Astrocyte of the spinal cord (primary cell): ENCODE measurements at regions not wholly inside any gene's neighbourhood (a gene's known extent, or its start where the extent isn't known, plus 50 kb on each side); places are given as distances from the start of the nearest gene placed in this dataset.

Source experiments
- DNase-seq: peaks from one replicate; pipeline ENCODE4 v3.0.0; 2011; ENCODE audit warnings: low read depth, low spot score
- H3K4me3 ChIP-seq: 2 replicates; pipeline ENCODE4 v1.5.1; 2011; ENCODE audit warnings: low read depth, mild to moderate bottlenecking, low read length, moderate library complexity
- CTCF ChIP-seq: IDR thresholded peaks from 2 replicates; pipeline ENCODE4 v1.5.1; 2012; ENCODE audit warnings: low read depth, mild to moderate bottlenecking, low read length, inconsistent platforms
- in situ Hi-C: cut with HindIII; loops from 2 replicates; pipeline ENCODE4 v1.10.0; 2017; ENCODE audit warnings: low sequenced_read_pairs

GRCh38 chr10:10663622-10664021, 354.1 kb upstream of the CELF2 start:
- no peak overlapping the region for H3K4me3 ChIP-seq
- no peak for DNase-seq
- in situ Hi-C loops = no loop called here
- no peak for TF ChIP-seq CTCF

DNA sequence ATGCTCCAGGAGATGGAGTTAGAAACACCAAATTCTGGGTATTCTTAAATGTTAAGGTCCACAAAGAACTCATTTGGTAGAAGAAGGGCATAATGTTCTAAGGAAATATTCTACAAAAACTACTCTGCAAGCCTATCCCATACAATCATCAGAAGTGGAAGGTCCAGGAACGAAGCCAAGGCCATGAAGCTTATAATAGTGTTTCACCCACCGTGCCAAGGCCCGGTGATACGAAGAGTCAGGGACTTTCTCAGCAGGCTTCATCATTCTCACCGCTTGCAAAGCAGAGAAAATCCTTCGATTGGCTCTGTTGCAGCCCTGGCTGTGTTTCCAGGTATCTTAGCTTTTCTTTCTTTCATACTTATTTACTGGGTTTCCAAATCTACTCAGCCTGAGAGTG, 351.9 kb upstream of the CELF2 start:
- DNase-seq = no peak
- in situ Hi-C loops = no loop called here
- H3K4me3 ChIP-seq = no peak overlapping the region
- TF ChIP-seq CTCF = no peak

DNA sequence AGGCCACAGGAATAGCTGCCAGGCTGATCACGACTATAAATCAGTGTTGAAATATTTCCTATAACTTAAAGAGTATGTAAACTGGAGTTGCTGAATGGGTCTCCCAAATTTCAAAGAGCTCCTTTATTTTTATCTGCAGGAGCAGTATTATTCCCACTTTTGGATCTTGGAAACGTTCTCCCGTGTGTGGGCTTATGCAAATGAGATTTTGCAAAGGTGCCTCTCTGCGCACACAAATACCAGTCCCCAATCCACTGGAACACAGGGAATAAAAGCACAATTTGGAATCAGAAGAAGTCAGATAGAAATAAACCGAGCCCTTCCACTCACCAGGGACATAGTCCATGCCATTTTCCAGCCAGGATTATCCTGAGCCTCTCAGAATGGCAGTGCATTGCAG, 350.2 kb upstream of the CELF2 start:
- no peak for TF ChIP-seq CTCF
- no peak for DNase-seq
- in situ Hi-C loops = no loop called here
- H3K4me3 ChIP-seq = no peak overlapping the region

- no peak for DNase-seq
- in situ Hi-C loops = no loop called here
- H3K4me3 ChIP-seq = no peak overlapping the region
- no peak for TF ChIP-seq CTCF
Measured at GRCh38 chr10:10676972-10677371, 340.7 kb upstream of the CELF2 start.

DNA sequence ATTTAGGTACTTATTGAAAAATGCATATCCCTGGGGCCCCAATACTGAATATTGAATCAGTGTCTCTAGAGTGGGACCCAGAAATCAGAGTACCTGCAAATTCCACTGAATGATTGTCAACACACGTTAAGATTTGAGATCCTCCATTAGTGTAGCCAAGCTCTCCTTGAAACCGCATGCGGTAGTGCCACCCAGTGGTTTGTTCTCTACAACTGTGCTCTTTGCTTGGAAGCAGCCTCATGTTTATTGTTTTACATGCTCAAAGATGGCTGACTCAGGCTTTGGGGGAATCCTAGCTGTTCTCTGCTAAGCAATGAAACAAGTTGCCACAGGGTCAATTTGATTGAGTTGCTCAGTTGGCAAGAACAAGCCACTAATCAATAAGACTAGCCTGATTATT, 340.2 kb upstream of the CELF2 start:
- TF ChIP-seq CTCF = peak; percentile 53
- in situ Hi-C loops = no loop called here
- H3K4me3 ChIP-seq = no peak overlapping the region
- peak; percentile 74 for DNase-seq

DNA sequence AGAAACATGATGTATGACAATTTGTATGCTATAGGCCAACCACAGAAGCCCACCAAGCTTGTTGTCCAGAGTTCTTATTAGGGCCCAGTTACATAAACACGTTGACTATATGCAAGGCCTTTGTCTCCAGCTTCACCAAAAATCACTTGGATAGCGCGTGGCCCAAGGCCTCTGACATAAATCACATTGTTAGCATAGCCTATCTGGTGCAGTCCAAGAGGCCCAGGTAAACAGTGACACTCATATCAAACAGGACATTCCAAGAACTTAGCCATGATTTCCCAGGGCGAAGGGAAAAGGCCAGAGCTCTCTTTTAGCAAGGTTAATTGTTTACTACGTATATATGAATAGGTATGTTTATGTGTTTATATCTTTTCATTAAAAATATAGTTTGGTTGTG, 337.2 kb upstream of the CELF2 start:
- TF ChIP-seq CTCF = no peak
- in situ Hi-C loops = no loop called here

GRCh38 chr10:10684972-10685371, 332.7 kb upstream of the CELF2 start:
- DNase-seq = no peak
- no peak for TF ChIP-seq CTCF
- H3K4me3 ChIP-seq = no peak overlapping the region
- in situ Hi-C loops = no loop called here

More for the DNA sequence above, 337.2 kb upstream of the CELF2 start:
- no peak for DNase-seq
- no peak overlapping the region for H3K4me3 ChIP-seq
